ENCODE measurements at regions not wholly inside any gene's neighbourhood (a gene's known extent, or its start where the extent isn't known, plus 50 kb on each side); places are given as distances from the start of the nearest gene placed in this dataset.
"Not testable (repeated sequence)": the region's sequence is repeated elsewhere in the genome, so short reads cannot be mapped to it uniquely, and the experiment has no call there.

DNA sequence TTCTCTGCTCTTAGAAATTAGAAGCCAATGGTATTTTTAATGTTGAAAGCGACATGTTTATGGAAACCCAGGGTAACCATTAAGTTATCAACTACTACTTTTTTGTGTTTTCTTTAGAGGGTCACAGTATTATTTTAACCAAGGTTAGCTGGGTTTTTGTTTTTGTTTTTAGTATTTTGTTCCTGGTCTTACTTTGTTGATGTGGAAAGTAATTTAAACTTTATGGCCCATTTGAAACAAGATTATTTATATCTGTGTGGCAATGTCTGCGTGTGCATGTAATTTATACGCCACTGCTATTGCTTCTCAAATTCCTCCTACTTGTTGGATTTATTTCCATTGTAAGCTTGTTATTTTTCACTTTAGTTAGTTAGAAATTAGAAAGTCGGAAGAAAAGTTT is 722.1 kb upstream of the NR2F2 start:
- no peak for DNase-seq (ENCODE audit: insufficient read length, low spot score)
- FAIRE-seq, result no peak

DNA sequence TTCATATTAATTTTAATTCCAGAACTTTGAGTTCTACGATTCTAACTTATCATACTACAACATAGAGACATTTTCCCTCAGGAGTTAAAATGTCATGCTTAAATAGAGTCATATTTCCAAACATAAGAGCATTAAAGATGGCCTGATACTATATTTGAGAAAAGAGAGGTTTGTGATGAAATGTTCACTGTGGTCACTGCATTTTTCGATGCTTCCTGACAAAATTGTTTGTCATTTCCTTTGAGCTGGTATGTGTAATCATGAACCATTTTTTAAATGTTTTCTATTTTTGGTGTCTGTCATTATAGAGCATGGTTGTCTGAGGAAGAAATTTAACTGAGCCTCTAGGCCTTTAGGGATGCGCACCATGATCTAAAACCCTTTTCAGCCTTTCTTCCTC is 721.4 kb upstream of the NR2F2 start:
- no peak for FAIRE-seq

DNA sequence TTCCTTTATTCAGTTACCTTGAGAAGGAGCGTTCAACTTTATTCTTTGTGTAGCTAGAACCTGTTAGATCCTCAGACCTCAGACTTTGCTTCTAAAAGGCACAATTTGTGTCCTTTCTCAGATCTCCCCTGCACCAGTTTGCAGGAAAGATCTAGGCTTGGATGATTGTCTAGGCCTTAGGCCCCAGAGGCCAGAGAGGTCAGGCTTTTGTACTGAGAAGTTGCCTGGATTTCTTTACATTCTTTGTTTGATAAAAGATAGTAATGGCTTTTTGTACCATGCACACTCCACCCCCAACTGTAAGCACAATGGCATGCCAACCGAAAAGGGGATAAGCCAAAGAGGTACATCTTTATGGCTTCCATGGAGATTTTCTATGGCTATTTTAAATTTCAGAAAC is 719.6 kb upstream of the NR2F2 start:
- no peak for FAIRE-seq
- no peak for DNase-seq (ENCODE audit: insufficient read length, low spot score)

More for the DNA sequence above, 721.4 kb upstream of the NR2F2 start:
- no peak for DNase-seq (ENCODE audit: insufficient read length, low spot score)

DNA sequence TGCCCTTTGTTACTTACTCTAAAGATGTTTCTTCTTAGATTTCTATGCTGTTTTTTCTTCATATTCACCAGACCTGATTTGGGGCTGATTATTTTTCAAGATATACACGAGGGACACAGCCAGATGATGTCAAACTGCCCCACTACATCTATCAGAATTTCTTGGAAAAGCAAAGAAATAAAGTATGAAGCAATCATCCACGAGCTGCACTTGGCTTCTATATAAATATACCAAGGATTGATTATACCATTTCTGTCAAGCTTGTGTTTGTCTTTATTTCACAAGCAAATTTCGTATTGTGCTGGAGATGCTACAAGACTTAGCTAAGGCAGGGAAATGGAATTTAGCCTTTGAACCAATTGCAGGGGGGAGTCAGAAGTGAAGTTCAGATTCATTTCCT is 715.1 kb upstream of the NR2F2 start:
- FAIRE-seq, result no peak
- DNase-seq (ENCODE audit: insufficient read length, low spot score), result no peak

DNA sequence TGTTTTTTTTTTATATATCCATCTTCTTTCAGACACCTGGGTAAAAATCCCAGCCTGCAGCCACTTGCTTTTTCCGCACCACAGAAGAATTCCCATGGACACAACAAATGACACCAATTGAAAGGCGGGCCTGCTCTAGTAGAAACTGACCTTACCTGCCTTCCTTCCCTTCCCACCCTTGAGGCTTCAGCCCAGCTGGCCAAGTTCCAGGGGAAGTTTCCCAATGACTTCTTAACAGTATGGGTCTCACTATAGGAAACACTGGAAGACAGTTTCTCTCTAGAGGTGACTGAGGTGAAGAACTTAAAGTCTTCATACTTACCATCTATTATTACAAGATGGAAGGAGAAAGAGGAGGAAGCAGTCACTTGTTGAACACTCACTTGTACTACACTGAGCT is 714.2 kb upstream of the NR2F2 start:
- FAIRE-seq, result no peak
- DNase-seq (ENCODE audit: insufficient read length, low spot score), result no peak

DNA sequence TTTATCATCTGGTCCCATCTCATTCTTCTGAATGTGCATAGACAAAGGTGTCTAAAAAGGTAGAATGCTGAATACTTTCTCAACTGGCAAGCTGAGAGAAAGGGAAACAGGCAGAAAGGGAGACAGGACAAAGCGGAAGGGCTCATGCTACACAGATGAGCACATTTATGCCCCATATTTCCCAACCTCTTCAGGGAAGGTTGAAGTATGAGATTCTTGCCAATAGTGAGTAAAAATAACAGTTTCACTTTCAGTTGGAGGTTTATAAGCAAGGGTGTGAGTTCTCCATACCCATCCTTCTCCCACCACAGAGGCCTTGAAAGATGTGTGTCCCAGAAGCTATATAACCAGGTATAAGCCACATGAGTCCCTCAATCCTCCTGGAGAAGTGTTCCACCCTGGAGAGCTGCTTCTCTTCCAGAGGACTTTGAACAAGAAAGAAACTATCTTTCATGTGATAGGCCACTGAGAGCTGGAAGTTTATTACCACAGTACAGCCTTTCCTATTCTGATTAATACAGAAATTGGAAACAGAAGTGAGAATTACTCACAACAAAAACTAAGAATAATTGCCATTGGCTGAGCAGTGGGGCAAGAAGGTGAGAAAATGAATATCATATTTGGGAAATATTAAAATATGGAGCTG is 709.4 kb upstream of the NR2F2 start:
- FAIRE-seq (no peak), DNase-seq (ENCODE audit: insufficient read length, low spot score) (no peak)

DNA sequence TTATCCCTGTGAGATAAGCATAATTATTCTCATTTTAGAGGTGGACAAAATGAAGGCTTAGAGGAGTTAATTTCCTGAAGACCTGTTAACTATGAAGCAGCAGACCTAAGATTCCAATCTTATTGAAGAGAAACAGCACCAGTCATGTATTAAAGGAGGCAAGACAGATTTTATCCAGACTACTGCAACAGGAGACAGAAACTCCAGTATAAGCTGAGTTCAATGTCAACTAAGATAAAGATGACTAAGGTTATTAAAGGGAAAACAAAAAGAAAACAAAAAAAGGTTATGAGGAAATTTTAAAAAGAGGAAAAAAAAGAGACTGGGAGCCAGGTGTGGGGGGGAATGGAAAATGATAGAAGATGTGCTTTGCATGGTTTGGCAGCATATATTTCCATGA is 707.7 kb upstream of the NR2F2 start:
- DNase-seq (ENCODE audit: insufficient read length, low spot score) (no peak), FAIRE-seq (no peak)

DNA sequence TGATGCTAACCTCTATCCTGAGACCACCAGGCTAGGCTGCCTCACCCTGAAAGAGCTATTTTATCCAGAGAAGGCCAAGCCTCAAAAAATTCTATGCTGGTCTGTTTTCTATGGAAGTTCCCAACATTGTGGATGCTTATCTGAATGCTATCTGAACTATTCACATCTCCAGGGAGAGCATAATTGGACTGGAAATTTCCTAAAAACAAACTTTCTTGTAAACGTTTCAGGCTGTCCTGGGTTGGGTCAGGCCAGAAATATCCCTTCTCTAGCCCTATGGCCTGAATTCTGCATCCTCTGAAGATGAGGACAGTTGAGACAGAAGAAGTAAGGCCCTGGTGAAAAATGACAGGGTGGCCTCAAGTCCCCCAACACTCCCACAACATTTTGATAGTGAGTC is 706.4 kb upstream of the NR2F2 start:
- DNase-seq (ENCODE audit: insufficient read length, low spot score) (no peak), FAIRE-seq (no peak)

DNA sequence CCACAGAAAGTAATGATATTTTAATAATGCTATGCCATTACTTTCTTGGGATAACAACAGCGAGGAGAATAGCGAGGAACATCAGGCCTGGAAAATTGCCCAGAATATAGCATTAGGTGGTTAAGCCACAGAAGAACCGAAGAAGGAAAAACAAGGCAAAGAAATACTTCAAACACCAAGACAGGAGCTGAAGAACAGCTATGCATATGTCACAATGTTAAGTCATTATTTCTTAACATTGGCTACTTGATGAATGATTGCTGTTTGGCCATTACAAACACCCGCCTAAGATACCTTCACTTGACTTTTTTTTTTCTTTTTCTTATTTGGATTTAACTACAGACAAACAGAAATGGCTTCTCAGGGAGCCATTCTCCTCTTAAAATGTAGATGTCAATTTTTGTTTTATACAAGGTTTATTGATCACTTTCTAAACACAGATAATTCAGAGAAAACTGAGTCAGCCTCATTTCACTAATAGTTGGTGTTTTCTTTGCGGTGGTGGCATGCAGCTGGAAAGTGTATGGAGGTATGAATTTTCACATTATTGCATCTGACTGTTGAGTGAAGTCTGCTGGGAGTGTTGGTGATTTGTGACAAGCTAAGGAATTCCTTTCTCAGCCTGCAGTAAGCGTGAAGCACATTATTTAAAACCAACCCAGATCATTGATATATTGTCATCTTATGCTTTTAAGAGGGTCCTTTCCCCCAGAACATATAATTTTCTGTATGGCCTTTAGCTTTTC is 705.7 kb upstream of the NR2F2 start:
- DNase-seq (ENCODE audit: insufficient read length, low spot score) (no peak), FAIRE-seq (no peak)

DNA sequence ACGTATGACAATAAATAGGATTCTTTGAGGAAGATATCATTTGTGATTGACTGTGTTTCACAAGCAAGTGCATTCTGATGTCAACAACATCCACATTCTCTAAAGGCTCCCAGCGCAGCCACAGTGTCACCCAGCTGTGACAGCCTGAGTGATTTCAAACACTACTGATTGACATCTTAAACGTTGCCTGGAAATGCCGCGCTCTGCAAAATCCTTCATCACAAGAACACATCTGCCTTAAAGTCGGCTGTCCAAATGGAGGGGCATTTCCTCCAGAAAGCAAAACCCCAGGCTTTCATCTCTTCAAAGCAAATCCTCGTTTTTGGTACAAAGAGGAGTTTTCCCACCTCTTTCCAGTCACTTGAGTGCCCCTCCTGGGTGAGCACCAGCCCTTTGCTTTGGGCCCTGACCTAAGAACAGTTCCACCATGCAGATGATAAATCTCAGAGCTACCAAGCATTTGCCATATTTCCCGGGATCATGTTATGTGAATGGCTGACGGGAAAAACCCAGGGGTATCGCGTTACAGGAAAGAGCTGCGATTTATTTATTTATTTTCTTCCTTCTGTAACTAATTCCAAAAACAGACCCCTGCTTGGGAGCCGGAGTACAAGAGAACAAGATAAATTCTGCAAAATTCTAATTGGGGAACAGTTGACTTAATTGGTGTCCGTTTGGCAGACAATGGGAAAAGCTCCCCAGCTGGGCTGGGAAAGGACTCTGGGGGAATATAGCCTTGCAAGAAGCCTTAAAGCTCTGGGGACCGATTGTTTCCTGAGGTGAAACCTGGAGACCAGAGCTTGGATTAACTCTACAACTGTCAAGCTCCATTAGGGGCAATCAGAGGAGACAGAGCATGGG is 703.8 kb upstream of the NR2F2 start:
- DNase-seq (ENCODE audit: insufficient read length, low spot score), result no peak
- no peak for FAIRE-seq

DNA sequence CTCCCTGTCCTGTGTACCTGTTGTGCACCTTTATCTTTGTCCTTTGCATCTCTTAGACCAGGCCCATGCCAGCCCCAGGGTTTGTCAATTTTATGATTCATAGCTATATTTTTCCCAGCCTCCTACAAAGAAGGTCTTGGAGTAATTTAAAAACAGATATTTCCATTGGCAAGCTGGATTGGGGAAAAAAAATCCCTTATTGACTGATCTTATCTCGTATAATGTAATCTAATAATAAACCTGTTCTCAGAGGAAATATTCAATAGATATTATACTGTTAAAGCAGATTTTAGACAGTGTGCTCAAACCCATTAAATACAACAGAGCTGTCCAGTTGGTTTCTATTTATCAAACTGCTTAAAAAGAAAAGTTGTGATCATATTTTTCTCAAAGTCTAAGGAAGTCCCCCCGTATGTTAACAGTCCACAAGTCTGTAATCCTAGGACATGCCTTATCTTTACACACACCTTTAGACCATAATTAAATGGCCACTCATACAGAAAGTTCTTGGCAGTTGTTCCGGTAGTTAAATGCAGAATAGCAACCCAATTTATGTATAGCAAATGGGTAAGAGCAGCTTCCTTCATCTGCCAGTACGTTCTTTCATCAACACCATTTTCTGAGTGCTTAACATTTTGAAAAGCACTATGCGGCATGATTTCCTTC is 700.9 kb upstream of the NR2F2 start:
- FAIRE-seq, result no peak
- DNase-seq (ENCODE audit: insufficient read length, low spot score), result no peak

DNA sequence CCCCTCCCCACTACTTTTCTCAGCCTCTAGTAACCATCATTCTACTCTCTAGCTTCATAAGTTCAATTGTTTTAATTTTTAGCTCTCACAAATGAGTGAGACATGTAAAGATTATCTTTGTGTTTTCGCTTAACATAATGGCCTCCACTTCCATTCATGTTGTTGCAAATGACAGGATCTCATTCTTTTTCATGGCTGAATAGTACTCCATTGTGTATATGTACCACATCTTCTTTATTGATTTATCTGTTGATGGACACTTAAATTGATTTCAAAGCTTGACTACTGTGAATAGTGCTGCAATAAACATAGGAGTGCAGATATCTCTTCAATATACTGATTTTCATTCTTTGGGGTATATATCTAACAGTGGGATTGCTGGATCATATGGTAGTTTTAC is 699.8 kb upstream of the NR2F2 start:
- no peak for FAIRE-seq
- DNase-seq (ENCODE audit: insufficient read length, low spot score), result no peak

DNA sequence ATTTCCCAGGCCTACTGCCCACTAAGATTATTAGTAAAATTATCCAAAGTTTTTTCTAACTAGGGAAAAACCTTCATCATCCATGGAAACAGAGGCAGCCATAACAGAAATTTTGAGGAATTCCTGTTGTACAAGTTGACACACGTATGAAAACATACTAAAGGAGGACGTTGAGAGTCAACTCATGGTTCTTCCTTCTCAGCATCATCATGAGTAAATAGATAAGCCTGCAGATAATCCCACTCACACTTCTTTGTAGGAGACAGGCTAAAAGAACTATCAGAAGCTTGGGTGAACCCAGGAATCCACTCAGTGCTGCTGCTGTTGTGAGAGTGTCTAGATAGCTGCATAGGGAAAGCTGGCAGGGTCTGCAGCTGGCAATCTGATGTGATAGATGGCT is 694.8 kb upstream of the NR2F2 start:
- FAIRE-seq, result no peak
- DNase-seq (ENCODE audit: insufficient read length, low spot score), result no peak

DNA sequence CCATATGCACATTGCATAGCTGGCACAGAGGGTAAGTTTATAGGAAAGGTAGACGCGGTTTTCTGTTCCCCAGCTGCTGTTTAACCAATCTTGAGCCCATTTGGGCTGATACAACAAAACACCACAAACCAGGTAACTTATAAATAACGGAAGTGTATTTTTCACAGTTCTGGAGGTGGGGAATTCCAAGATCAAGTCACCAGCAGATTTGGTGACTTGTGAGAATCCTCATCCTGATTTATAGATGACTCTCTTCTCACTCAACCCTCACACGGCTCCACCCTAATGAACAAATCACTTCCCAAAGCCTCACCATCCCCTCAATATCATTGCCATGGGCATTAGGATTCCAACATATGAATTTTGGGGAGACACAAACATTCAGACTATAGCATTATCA is 694.4 kb upstream of the NR2F2 start:
- DNase-seq (ENCODE audit: insufficient read length, low spot score), result no peak
- FAIRE-seq, result no peak

DNA sequence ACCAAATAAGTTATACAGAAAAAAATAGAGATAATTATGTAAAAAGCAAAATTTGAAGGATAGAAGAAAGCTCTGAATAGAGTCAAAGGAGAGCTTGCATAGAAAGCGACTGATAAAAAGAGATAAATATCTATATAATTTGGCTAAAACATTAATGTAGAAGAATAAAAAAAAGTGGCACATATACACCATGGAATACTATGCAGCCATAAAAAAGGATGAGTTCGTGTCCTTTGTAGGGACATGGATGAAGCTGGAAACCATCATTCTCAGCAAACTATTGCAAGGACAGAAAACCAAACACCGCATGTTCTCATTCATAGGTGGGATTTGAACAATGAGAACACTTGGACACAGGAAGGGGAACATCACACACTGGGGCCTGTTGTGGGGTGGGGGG is 693.3 kb upstream of the NR2F2 start:
- not testable (repeated sequence) for FAIRE-seq; DNase-seq (ENCODE audit: insufficient read length, low spot score)

DNA sequence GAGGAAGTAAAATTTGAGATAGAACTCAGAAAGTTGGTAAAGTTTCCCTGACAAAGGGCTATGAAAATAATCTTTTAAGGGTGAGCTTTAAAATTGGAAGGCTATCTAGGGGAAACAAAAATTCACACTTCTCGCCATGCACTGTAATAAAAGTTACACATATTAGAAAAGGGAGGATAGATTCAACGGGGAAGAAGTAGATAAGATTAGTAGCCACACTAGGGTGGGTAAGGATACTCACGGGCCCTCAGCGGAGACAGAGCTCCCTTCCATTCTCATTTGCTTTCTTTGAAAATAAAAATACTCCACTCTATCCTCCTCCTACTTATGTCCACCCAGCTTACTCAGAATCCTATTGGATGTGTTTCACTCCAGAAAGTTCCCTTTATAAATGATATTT is 691.3 kb upstream of the NR2F2 start:
- no peak for DNase-seq (ENCODE audit: insufficient read length, low spot score)
- no peak for FAIRE-seq

DNA sequence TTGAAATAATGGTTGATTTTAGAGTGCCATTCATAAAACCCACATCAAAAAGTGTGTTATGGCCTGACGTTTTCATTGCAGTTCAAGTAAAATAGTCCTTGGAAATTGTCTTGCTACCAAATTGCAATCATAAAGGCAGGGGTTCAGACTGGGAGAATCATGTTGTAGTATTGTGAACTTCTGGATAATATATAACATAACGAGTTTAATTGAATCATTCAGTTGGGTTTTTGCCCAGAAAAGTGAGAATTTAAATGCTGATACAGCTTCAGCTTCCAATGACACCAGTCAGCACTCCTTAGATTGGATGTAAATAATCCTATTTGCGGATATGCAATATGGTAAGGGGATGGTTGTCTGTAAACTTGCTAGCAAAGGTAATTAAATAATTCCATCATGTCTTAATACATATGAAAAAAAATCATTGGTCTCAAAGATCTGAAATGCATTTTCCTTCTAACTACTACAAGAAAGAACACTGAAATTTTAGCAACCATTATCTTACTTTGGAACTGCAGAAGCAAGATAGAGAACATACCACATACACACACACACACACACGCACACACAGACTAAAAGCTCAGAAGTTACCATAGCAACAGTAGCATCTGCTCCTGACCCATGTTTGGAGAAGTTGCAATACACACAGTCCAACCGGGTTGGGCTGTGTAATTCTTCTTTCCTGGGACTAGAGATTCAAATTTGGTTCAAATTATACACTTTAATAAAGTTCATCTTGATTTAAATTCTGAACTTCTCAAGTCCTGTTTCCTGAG is 686.2 kb upstream of the NR2F2 start:
- DNase-seq (ENCODE audit: insufficient read length, low spot score) (no peak), FAIRE-seq (no peak)

DNA sequence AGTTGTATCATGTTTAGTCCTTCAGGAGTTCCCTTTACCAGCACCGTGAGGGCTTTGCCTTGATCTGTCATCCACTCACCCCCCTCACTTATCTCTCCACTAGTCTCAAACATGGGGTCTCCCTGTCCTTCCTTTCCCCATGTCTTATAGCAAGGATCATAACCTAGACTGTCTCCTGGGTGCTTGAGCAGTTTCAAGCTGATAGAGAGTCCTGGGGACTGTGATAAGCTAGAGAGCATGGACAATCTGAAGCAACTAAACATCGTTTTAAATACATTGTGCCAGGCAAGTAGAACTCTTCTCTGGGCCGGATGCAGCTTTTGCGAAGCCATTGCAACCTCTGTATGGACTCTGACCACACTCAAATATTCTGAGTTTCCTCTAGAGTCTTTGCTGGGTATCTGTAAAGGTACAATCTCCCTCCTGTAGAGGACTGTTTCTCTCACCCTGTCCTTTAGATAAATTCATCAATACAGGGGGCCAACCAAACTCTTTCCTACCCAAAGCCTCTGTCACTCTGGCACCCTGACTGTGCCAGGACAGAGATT is 684.6 kb upstream of the NR2F2 start:
- DNase-seq (ENCODE audit: insufficient read length, low spot score) (no peak), FAIRE-seq (no peak)

DNA sequence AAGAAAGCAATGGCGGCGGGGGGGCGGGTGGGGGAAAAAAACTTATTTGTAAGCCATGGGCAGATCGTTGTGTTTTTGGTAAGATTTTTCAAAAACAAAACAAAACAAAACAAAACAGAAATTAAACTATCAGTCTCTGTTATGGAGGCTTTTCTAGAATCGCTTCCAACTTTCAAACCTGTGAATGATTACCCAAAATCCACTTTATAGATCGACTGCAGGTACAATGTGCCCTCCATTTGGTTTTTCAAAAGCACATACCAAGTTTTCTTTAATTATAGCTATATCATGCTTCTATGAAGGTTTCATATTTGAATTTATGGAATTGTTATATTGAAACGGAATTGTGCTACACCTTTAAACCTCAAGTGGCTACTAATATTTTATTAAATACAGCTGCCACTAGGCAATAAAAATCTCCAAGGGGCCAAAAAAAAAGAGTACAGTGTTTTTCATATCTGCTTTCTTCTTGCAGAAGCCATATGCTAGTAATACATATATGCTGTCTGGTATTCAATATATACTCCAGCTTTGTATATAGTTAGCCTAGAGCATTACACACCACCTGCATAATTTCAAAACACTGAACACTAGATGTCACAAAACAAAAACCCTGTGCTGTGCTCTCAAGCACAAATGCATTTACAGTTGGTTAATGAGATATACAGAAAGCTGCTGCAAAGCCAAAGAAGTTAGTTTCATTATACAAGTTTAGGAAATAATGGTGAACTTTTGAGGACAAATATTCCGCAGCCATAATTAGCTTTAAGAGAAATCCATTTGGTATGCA is 683.8 kb upstream of the NR2F2 start:
- no peak for DNase-seq (ENCODE audit: insufficient read length, low spot score)
- no peak for FAIRE-seq
